Neural progenitor cell (in vitro differentiated cells): ENCODE measurements at regions not wholly inside any gene's neighbourhood (a gene's known extent, or its start where the extent isn't known, plus 50 kb on each side); places are given as distances from the start of the nearest gene placed in this dataset.

Source experiments
- CTCF ChIP-seq: fragments of 200-600 bp; sonication (generic); IDR thresholded peaks from 2 replicates; pipeline ENCODE4 v1.5.1; 2017; ENCODE audit warnings: antibody characterized with exemption, mild to moderate bottlenecking
- EZH2 ChIP-seq: fragments of 200-600 bp; sonication (generic); IDR thresholded peaks from 2 replicates; pipeline ENCODE4 v1.6.1; 2017; ENCODE audit warnings: antibody characterized with exemption, mild to moderate bottlenecking, moderate library complexity

GRCh38 chr3:177982034-177982433, 554.2 kb upstream of the KCNMB2 start:
- TF ChIP-seq CTCF (no peak), EZH2 (no peak)
